ENCODE measurements at regions not wholly inside any gene's neighbourhood (a gene's known extent, or its start where the extent isn't known, plus 50 kb on each side); places are given as distances from the start of the nearest gene placed in this dataset.

DNA sequence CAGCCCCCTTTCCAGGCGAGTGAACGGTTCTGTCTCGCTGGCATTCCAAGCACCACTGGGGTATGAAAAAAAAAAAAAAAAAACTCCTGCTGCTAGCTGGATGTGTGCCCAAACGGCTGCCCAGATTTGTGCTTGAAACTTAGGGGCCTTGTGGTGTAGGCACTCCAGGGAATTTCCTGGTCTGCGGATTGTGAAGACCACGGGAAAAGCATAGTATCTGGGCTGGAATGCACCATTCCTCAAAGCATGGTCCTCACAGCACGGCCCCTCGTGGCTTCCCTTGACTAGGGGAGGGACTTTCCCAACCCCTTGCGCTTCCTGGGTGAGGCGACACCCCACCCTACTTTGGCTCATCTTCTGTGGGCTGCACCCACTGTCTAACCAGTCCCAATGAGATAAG lies 516.8 kb upstream of the FAM241A start:
- DNase-seq (ENCODE audit: low read depth in 2 of 2): no peak
- no peak for TF ChIP-seq CTCF (IDR thresholded peaks at IDR 0.05; ENCODE audit: low read depth, low read length)
- no peak overlapping the region for H3K4me3 ChIP-seq (replicated peaks in 1 of 2; ENCODE audit: low read depth in 2 of 2, low read length in 2 of 2)

DNA sequence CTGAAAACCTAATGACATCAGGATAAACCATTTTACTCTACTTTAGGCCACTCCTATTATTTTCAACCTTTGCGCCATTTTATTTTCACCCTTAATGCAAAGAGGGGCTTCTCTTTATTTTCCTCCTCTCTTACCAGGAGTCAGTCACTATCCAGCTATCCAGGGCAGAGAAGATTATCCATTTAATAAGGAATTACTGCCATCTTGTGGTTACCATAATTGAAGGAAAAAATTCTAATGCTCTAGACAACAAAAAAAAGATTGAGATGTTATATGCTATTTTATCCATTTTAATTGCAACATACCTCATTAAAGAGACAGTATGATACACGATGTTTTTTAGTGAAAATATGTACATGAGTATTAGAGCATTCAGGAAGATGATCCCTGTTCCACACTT lies 514.5 kb upstream of the FAM241A start:
- no peak overlapping the region for H3K4me3 ChIP-seq (replicated peaks in 1 of 2; ENCODE audit: low read depth in 2 of 2, low read length in 2 of 2)
- peak; percentile 46 to 59 for DNase-seq (ENCODE audit: low read depth in 2 of 2)
- TF ChIP-seq CTCF (IDR thresholded peaks at IDR 0.05; ENCODE audit: low read depth, low read length): peak; percentile 37

- DNase-seq (ENCODE audit: low read depth in 2 of 2): peak; percentile 34 to 44
- TF ChIP-seq CTCF (IDR thresholded peaks at IDR 0.05; ENCODE audit: low read depth, low read length): peak; percentile 52
- H3K4me3 ChIP-seq (replicated peaks in 1 of 2; ENCODE audit: low read depth in 2 of 2, low read length in 2 of 2): no peak overlapping the region
Measured at GRCh38 chr4:111631215-111631999, 513.8 kb upstream of the FAM241A start.

- TF ChIP-seq CTCF (IDR thresholded peaks at IDR 0.05; ENCODE audit: low read depth, low read length): no peak
- peak; percentile 50 to 68 for DNase-seq (ENCODE audit: low read depth in 2 of 2)
- no peak overlapping the region for H3K4me3 ChIP-seq (replicated peaks in 1 of 2; ENCODE audit: low read depth in 2 of 2, low read length in 2 of 2)
Measured at GRCh38 chr4:111632641-111633151, 512.6 kb upstream of the FAM241A start.

- no peak overlapping the region for H3K4me3 ChIP-seq (replicated peaks in 1 of 2; ENCODE audit: low read depth in 2 of 2, low read length in 2 of 2)
- no peak for TF ChIP-seq CTCF (IDR thresholded peaks at IDR 0.05; ENCODE audit: low read depth, low read length)
- DNase-seq (ENCODE audit: low read depth in 2 of 2): no peak
Measured at GRCh38 chr4:111633663-111634266, 511.5 kb upstream of the FAM241A start.

DNA sequence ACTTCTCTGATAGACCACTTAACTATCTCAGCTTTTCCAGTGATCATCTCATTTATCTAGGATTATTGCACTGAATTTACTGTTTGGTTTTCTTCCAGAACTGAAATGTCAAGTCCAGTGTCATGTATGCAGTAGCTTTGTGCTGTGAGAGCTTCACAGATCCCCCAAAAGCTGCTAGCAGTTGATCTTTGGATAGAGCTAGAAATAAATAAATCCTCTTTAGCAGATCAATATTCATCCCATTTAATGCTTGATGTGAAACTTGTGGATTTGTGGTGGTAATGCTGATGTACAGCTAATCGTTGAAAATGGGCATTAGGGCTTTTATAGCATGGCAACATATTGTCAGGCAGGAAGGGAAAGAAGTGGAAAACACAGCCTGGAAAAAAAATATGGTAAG lies 509.6 kb upstream of the FAM241A start:
- TF ChIP-seq CTCF (IDR thresholded peaks at IDR 0.05; ENCODE audit: low read depth, low read length): no peak
- DNase-seq (ENCODE audit: low read depth in 2 of 2): no peak
- H3K4me3 ChIP-seq (replicated peaks in 1 of 2; ENCODE audit: low read depth in 2 of 2, low read length in 2 of 2): no peak overlapping the region
